Esophagus squamous epithelium (tissue), 4 donors: ENCODE measurements at regions not wholly inside any gene's neighbourhood (a gene's known extent, or its start where the extent isn't known, plus 50 kb on each side); places are given as distances from the start of the nearest gene placed in this dataset.

ENCODE experiments used
- CTCF ChIP-seq, 6 experiments: fragments of 450-650 bp in 4 of 6; fragments of 200-600 bp in 2 of 6; sonication (generic) in 2 of 6; IDR thresholded peaks; one replicate each; pipeline ENCODE4 v1.5.1; 2016 to 2019; ENCODE audit warnings: antibody characterized with exemption in 6 of 6, mild to moderate bottlenecking in 4 of 6, moderate library complexity in 4 of 6
- POLR2A ChIP-seq, 4 donors: fragments of 450-650 bp; IDR thresholded peaks; one replicate each; pipeline ENCODE4 v1.6.1; 2017; ENCODE audit warnings: antibody characterized with exemption in 4 of 4, mild to moderate bottlenecking in 4 of 4, moderate library complexity in 3 of 4

DNA sequence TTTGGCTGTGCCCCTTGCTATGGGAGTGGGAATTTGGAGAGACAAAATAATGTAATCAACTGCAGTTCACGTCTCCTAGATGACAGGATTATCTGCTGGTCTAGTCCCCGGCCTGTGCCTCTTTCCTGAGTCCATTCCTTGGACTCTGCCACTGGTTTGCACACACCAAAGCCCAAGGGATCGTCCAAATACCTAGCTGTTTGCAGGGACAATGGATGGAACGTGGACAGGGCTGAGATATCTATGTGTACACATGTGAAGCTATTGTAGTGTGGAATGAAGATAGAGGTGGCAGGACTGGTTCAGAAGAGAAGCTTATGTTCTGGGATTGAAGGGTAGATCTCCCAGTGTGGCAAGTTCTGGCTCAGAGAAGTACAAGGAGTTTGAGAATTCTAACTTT lies 198.3 kb upstream of the PITX2 start:
- TF ChIP-seq CTCF (IDR thresholded peaks at IDR 0.05) = no peak
- no peak for TF ChIP-seq POLR2A (IDR thresholded peaks at IDR 0.05)
